ENCODE measurements at regions not wholly inside any gene's neighbourhood (a gene's known extent, or its start where the extent isn't known, plus 50 kb on each side); places are given as distances from the start of the nearest gene placed in this dataset.

- no peaks in the 10 kb centered on the region for H3K27me3 ChIP-seq
- H3K9me3 ChIP-seq: no peaks in the 10 kb centered on the region
- H3K36me3 ChIP-seq (ENCODE audit: low read depth, missing control alignments): no peaks in the 10 kb centered on the region
- H3K4me1 ChIP-seq: no peaks in the 10 kb centered on the region
- WGBS, 2 donors: 25 to 28% methylated on average over 14 of the region's 14 CpGs
- peak overlapping the region in 1 of 2 donors; percentile 5 for H3K27ac ChIP-seq
- no peak for TF ChIP-seq POLR2A (IDR thresholded peaks at IDR 0.05)
- TF ChIP-seq, protein P1, sequence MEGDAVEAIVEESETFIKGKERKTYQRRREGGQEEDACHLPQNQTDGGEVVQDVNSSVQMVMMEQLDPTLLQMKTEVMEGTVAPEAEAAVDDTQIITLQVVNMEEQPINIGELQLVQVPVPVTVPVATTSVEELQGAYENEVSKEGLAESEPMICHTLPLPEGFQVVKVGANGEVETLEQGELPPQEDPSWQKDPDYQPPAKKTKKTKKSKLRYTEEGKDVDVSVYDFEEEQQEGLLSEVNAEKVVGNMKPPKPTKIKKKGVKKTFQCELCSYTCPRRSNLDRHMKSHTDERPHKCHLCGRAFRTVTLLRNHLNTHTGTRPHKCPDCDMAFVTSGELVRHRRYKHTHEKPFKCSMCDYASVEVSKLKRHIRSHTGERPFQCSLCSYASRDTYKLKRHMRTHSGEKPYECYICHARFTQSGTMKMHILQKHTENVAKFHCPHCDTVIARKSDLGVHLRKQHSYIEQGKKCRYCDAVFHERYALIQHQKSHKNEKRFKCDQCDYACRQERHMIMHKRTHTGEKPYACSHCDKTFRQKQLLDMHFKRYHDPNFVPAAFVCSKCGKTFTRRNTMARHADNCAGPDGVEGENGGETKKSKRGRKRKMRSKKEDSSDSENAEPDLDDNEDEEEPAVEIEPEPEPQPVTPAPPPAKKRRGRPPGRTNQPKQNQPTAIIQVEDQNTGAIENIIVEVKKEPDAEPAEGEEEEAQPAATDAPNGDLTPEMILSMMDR (IDR thresholded peaks at IDR 0.05): no peak
- intact Hi-C loops (cut with DNase I; ENCODE audit: low total_unique reads): no loop called here
- no peak for DNase-seq
- no peak overlapping the region for H3K4me3 ChIP-seq
Observed at GRCh38 chr10:20995123-20995987, 98.2 kb upstream of the NEBL start.

DNA sequence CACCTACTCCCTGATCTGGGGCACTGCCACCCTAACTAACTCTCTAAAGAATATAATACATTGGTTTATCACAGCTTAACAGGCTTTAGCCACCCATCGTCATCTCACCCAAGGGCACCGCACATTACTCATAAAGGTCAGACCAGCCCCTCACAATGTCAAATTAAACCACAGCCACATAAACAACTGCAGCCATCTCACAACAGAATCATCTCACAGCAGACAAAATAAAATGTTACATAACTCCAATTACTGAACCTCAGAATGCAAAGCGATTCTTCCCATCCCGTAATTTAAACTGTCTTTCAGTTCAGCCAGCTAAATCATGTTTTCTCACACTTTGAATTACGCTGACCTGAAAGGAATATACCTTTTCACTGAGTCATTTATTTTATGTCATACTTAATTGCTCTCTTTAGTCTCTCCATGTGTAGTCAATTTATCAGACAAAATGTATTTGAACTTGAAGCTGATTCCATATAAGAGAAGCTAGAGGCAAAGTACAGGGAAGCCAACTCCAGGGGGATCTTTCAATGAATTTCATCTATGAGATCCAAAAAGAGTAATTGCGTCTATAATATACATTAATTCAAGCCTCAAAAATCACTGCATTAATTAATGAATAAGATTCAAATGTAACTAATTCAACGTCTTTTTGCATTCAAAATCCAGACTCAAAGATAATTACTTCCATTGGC lies 96.9 kb upstream of the NEBL start:
- no peaks in the 10 kb centered on the region for H3K4me1 ChIP-seq
- intact Hi-C loops (cut with DNase I; ENCODE audit: low total_unique reads): no loop called here
- H3K36me3 ChIP-seq (ENCODE audit: low read depth, missing control alignments): no peaks in the 10 kb centered on the region
- no peak overlapping the region for H3K4me3 ChIP-seq
- no peak overlapping the region for H3K27ac ChIP-seq
- 72 to 80% methylated on average over 7 of the region's 7 CpGs for WGBS, 2 donors
- no peak for TF ChIP-seq POLR2A (IDR thresholded peaks at IDR 0.05)
- no peak for DNase-seq
- no peaks in the 10 kb centered on the region for H3K9me3 ChIP-seq
- H3K27me3 ChIP-seq: no peaks in the 10 kb centered on the region

DNA sequence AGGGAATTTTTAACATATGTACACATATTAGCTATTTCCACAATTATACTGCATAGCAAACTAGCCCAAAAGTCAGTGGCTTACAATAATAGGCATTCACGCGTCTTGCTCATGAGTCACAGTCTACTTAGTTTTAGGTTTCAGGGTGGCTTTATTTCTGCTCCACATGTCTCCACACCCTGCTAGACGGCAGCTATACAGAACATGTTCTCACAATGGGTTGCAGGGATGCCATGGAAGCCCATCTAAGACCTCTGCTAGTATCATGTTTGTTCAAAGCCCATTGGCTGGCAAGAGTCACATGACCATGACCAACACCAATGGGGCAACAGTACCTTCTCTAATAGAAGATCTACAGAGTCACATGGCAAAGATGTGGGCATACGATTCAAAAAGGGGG lies 96.3 kb upstream of the NEBL start:
- no peak overlapping the region for H3K27ac ChIP-seq

DNA sequence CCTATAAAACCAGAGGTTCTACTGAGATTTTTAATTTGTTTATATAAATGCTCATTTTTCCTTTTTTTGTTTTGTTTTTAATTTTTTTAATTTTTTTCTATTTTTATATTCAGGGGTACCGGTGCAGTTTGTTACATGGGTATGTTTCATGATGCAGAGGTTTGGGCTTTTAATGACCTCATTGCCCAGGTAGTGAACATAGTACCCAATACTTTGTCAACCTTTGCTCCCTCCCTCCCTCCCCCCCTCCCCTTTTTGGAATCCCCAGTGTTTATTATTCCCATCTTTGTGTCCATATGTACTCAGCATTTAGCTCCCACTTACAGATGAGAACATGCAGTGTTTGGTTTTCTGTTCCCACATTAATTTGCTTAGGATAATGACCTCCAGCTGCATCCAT lies 94.4 kb upstream of the NEBL start:
- no peaks in the 10 kb centered on the region for H3K36me3 ChIP-seq (ENCODE audit: low read depth, missing control alignments)
- no peak for DNase-seq
- no peaks in the 10 kb centered on the region for H3K27me3 ChIP-seq
- TF ChIP-seq, protein P1 (IDR thresholded peaks at IDR 0.05): no peak
- no peak for TF ChIP-seq POLR2A (IDR thresholded peaks at IDR 0.05)
- intact Hi-C loops (cut with DNase I; ENCODE audit: low total_unique reads): no loop called here
- H3K27ac ChIP-seq: no peak overlapping the region
- 88 to 92% methylated on average over 1 of the region's 1 CpG for WGBS, 2 donors
- no peaks in the 10 kb centered on the region for H3K4me1 ChIP-seq
- no peak overlapping the region for H3K4me3 ChIP-seq
- H3K9me3 ChIP-seq: no peaks in the 10 kb centered on the region

More for the DNA sequence above, 96.3 kb upstream of the NEBL start:
- H3K4me3 ChIP-seq: peak overlapping the region in 1 of 2 donors; percentile 0
- H3K36me3 ChIP-seq (ENCODE audit: low read depth, missing control alignments): no peaks in the 10 kb centered on the region
- intact Hi-C loops (cut with DNase I; ENCODE audit: low total_unique reads): no loop called here
- H3K9me3 ChIP-seq: no peaks in the 10 kb centered on the region
- H3K4me1 ChIP-seq: no peaks in the 10 kb centered on the region
- H3K27me3 ChIP-seq: no peaks in the 10 kb centered on the region
- TF ChIP-seq, protein P1 (IDR thresholded peaks at IDR 0.05): no peak
- no peak for TF ChIP-seq POLR2A (IDR thresholded peaks at IDR 0.05)
- peak; percentile 77 for DNase-seq
- 68 to 75% methylated on average over 4 of the region's 4 CpGs for WGBS, 2 donors

DNA sequence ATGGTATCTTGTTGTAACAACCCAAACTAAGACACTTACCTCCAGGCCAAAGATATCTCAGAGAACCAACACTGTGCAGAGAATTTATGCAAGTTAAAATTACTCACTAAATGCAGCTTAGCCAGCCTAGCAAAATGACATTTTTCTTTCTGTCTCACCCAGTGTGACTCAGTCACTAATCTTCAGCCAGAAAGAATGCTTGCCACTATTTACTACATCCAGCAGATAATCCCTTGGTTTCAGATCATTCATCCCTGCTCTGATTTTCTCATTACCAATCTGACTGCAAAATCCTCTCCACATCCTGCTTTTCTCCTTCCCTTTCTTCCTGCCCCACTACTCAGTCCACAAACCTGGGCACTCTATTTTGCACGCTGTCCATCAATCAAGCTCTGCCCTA lies 93.5 kb upstream of the NEBL start:
- H3K27ac ChIP-seq: no peak overlapping the region
- no peaks in the 10 kb centered on the region for H3K4me1 ChIP-seq
- no peaks in the 10 kb centered on the region for H3K36me3 ChIP-seq (ENCODE audit: low read depth, missing control alignments)
- H3K27me3 ChIP-seq: no peaks in the 10 kb centered on the region
- TF ChIP-seq, protein P1 (IDR thresholded peaks at IDR 0.05): no peak
- no peak for TF ChIP-seq POLR2A (IDR thresholded peaks at IDR 0.05)
- H3K4me3 ChIP-seq: no peak overlapping the region
- 87 to 94% methylated on average over 1 of the region's 1 CpG for WGBS, 2 donors
- DNase-seq: no peak
- intact Hi-C loops (cut with DNase I; ENCODE audit: low total_unique reads): no loop called here
- H3K9me3 ChIP-seq: no peaks in the 10 kb centered on the region
